ENCODE measurements at regions not wholly inside any gene's neighbourhood (a gene's known extent, or its start where the extent isn't known, plus 50 kb on each side); places are given as distances from the start of the nearest gene placed in this dataset.
"Not testable (repeated sequence)": the region's sequence is repeated elsewhere in the genome, so short reads cannot be mapped to it uniquely, and the experiment has no call there.

DNA sequence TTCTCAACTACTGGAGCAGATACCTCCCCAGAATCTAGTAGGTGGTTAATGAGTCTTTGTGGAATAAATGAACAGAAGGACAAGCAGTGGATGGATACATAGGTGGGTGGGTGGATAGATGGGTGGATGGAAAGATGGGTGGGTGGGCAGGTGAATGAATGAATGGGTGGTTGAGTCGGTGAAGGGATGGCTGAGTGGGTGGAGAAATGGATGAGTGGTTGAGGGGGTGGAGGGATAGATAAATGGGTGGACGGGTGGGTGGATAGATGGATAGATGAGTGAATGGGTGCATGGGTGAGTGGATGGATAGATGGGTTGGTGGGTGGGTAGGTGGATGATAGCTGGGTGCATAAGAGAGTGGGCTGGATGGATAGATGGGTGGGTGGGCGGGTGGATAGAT lies 80.6 kb upstream of the CLEC6A start:
- not testable (repeated sequence) for H3K27ac ChIP-seq (ENCODE audit: low read depth, low read length); H3K27me3 ChIP-seq (ENCODE audit: low read length); H3K79me2 ChIP-seq (ENCODE audit: insufficient read depth, low read length); H3K9ac ChIP-seq (ENCODE audit: low read length); H3F3A ChIP-seq (ENCODE audit: insufficient read depth); H3K9me3 ChIP-seq (ENCODE audit: insufficient read depth, low read length); H3K4me2 ChIP-seq (ENCODE audit: low read depth, low read length, poor library complexity, severe bottlenecking); H3K36me3 ChIP-seq (ENCODE audit: low read length); H4K20me1 ChIP-seq (ENCODE audit: low read depth, low read length); H3K4me3 ChIP-seq (ENCODE audit: insufficient read depth, low read length, poor library complexity, severe bottlenecking); H2AFZ ChIP-seq (ENCODE audit: low read depth, low read length, severe bottlenecking); H3K9me2 ChIP-seq (replicated peaks; ENCODE audit: insufficient read depth, low read length)

DNA sequence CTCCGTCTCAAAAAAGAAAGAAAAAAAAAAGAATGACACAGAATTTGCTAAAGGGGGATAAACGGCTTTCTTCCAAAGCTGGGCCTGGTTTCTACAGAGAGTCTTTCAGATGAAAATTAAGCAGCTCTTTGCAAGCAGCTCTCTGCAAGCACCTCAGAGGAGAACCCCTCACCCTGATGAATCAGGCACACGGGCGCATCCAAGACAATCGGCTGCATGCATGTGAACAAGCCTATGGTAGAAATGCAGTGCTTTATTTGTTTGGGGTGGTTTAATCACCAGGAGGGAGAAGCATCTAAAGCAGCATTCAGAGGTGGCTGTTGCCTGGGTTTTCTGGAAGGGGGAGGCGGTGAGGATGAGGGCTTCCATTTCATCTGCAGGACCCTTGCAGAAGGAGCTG lies 78.0 kb upstream of the CLEC6A start:
- H3K79me2 ChIP-seq (ENCODE audit: insufficient read depth, low read length); H3K4me3 ChIP-seq (ENCODE audit: insufficient read depth, low read length, poor library complexity, severe bottlenecking); H3K36me3 ChIP-seq (ENCODE audit: low read length); H3K27me3 ChIP-seq (ENCODE audit: low read length); H3F3A ChIP-seq (ENCODE audit: insufficient read depth); H3K4me2 ChIP-seq (ENCODE audit: low read depth, low read length, poor library complexity, severe bottlenecking); H3K9me3 ChIP-seq (ENCODE audit: insufficient read depth, low read length); H3K9ac ChIP-seq (ENCODE audit: low read length); H3K27ac ChIP-seq (ENCODE audit: low read depth, low read length); H2AFZ ChIP-seq (ENCODE audit: low read depth, low read length, severe bottlenecking); H3K9me2 ChIP-seq (replicated peaks; ENCODE audit: insufficient read depth, low read length); H4K20me1 ChIP-seq (ENCODE audit: low read depth, low read length): not testable (repeated sequence)

DNA sequence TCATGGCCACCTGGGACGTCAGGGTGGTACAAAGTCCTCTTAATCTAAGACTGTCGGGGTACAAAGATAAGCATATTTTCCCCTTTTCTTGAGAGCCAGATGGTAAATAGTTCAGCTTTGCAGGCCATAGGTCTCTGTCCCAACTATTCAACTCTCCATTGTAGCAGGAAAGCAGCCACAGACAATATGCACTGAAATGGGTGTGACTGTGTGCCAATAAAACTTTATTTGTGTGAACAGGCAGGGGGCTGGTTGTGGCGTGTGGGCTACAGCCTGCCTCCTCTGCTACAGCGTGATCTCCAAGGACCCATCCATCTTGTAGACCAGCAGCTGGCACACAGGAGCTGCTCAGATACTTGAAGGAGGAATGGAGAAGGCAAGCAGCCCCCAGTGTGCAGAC lies 73.2 kb upstream of the CLEC6A start:
- H3K36me3 ChIP-seq (ENCODE audit: low read length); H3K9me2 ChIP-seq (replicated peaks; ENCODE audit: insufficient read depth, low read length); H3K9me3 ChIP-seq (ENCODE audit: insufficient read depth, low read length); H3K4me2 ChIP-seq (ENCODE audit: low read depth, low read length, poor library complexity, severe bottlenecking); H4K20me1 ChIP-seq (ENCODE audit: low read depth, low read length); H2AFZ ChIP-seq (ENCODE audit: low read depth, low read length, severe bottlenecking); H3K27me3 ChIP-seq (ENCODE audit: low read length); H3F3A ChIP-seq (ENCODE audit: insufficient read depth); H3K4me3 ChIP-seq (ENCODE audit: insufficient read depth, low read length, poor library complexity, severe bottlenecking); H3K79me2 ChIP-seq (ENCODE audit: insufficient read depth, low read length); H3K9ac ChIP-seq (ENCODE audit: low read length); H3K27ac ChIP-seq (ENCODE audit: low read depth, low read length): not testable (repeated sequence)

DNA sequence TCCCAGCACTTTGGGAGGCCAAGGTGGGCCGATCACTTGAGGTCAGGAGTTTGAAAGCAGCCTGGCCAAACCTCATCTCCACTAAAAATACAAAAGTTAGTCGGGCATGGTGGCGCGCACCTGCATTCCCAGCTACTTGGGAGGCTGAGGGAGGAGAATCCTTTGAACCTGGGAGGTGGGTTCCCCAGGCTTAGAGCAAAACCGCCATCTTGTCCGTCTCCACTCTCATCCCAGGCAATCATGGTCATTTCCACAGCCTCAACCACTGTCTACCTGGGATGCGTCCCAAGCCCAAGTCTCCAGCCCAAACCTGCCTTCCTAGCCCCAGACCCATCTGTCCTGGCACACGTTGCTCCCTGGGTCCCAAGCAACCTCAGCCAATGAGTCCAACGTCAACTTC lies 71.1 kb upstream of the CLEC6A start:
- H4K20me1 ChIP-seq (ENCODE audit: low read depth, low read length); H3K9me2 ChIP-seq (replicated peaks; ENCODE audit: insufficient read depth, low read length); H2AFZ ChIP-seq (ENCODE audit: low read depth, low read length, severe bottlenecking); H3K79me2 ChIP-seq (ENCODE audit: insufficient read depth, low read length); H3K4me2 ChIP-seq (ENCODE audit: low read depth, low read length, poor library complexity, severe bottlenecking); H3K36me3 ChIP-seq (ENCODE audit: low read length); H3K9ac ChIP-seq (ENCODE audit: low read length); H3K27me3 ChIP-seq (ENCODE audit: low read length); H3K27ac ChIP-seq (ENCODE audit: low read depth, low read length); H3K9me3 ChIP-seq (ENCODE audit: insufficient read depth, low read length); H3F3A ChIP-seq (ENCODE audit: insufficient read depth); H3K4me3 ChIP-seq (ENCODE audit: insufficient read depth, low read length, poor library complexity, severe bottlenecking): not testable (repeated sequence)

DNA sequence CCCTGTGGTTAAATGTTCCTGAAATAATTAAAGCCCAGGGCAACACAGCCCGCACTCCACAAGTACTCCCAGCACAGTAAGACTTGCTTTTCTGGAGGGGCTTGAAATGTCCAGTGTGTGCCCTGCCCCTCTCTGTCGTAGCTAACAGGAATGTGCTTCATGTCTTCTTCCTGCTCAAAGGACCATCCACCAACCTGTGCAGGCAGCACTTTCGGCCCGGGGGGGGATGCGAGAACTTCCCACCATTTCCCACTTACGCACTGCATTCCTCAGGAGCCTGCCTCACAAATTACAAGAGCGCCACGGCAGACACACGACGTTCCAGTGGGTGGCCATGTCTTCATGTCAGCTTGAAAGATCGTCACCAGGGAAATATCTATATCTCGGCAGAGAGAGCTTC lies 70.3 kb upstream of the CLEC6A start:
- not testable (repeated sequence) for H3K9me3 ChIP-seq (ENCODE audit: insufficient read depth, low read length); H3F3A ChIP-seq (ENCODE audit: insufficient read depth)

DNA sequence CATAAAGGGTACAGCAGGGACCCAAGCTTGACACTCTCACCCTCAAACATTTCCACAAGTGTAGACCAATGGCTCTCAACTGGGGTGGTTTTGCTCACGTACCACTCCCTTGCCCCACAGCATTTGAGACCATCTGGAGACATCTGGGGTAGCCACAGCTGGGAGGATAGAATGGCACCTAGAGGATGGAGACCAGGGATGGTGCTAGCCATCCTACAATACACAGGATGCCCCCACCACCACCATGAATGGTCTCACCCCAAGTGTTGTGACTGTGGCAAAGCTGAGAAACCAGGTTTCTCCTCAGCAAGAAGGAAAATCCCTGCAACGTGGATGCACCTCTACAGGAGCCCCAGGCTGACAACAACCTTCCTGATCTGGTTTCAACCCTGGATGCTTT lies 69.1 kb upstream of the CLEC6A start:
- not testable (repeated sequence) for H3K4me3 ChIP-seq (ENCODE audit: insufficient read depth, low read length, poor library complexity, severe bottlenecking); H4K20me1 ChIP-seq (ENCODE audit: low read depth, low read length); H3K79me2 ChIP-seq (ENCODE audit: insufficient read depth, low read length); H3K36me3 ChIP-seq (ENCODE audit: low read length); H3K4me2 ChIP-seq (ENCODE audit: low read depth, low read length, poor library complexity, severe bottlenecking); H3K9me3 ChIP-seq (ENCODE audit: insufficient read depth, low read length); H2AFZ ChIP-seq (ENCODE audit: low read depth, low read length, severe bottlenecking); H3F3A ChIP-seq (ENCODE audit: insufficient read depth); H3K9ac ChIP-seq (ENCODE audit: low read length); H3K27me3 ChIP-seq (ENCODE audit: low read length); H3K9me2 ChIP-seq (replicated peaks; ENCODE audit: insufficient read depth, low read length); H3K27ac ChIP-seq (ENCODE audit: low read depth, low read length)

More for the DNA sequence above, 70.3 kb upstream of the CLEC6A start:
- not testable (repeated sequence) for H3K4me2 ChIP-seq (ENCODE audit: low read depth, low read length, poor library complexity, severe bottlenecking); H3K9me2 ChIP-seq (replicated peaks; ENCODE audit: insufficient read depth, low read length); H3K36me3 ChIP-seq (ENCODE audit: low read length); H2AFZ ChIP-seq (ENCODE audit: low read depth, low read length, severe bottlenecking); H4K20me1 ChIP-seq (ENCODE audit: low read depth, low read length); H3K79me2 ChIP-seq (ENCODE audit: insufficient read depth, low read length); H3K4me3 ChIP-seq (ENCODE audit: insufficient read depth, low read length, poor library complexity, severe bottlenecking); H3K9ac ChIP-seq (ENCODE audit: low read length); H3K27me3 ChIP-seq (ENCODE audit: low read length); H3K27ac ChIP-seq (ENCODE audit: low read depth, low read length)

DNA sequence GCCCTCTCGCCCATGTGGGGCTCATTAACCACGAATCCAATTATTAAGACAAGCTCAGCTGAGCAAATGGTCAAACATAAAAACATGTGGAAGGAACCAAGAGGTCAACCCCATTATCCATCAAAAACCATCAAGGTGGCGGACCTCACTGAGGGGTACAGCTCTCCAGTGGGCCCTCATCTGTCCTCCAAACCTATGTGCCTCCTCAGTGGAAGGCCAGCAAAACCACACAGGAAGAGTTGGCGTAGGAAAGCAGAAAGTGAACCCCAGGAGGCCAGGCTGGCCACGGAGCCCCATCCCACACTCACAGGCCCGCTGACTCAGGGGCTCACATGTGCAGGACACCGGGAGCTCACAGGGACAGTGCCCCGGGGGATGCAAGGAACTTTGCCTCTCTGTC lies 66.5 kb upstream of the CLEC6A start:
- H3K9ac ChIP-seq (ENCODE audit: low read length); H3K79me2 ChIP-seq (ENCODE audit: insufficient read depth, low read length); H3K27ac ChIP-seq (ENCODE audit: low read depth, low read length); H3F3A ChIP-seq (ENCODE audit: insufficient read depth); H2AFZ ChIP-seq (ENCODE audit: low read depth, low read length, severe bottlenecking); H3K4me3 ChIP-seq (ENCODE audit: insufficient read depth, low read length, poor library complexity, severe bottlenecking); H3K4me2 ChIP-seq (ENCODE audit: low read depth, low read length, poor library complexity, severe bottlenecking); H3K9me2 ChIP-seq (replicated peaks; ENCODE audit: insufficient read depth, low read length); H4K20me1 ChIP-seq (ENCODE audit: low read depth, low read length); H3K27me3 ChIP-seq (ENCODE audit: low read length); H3K9me3 ChIP-seq (ENCODE audit: insufficient read depth, low read length); H3K36me3 ChIP-seq (ENCODE audit: low read length): not testable (repeated sequence)

DNA sequence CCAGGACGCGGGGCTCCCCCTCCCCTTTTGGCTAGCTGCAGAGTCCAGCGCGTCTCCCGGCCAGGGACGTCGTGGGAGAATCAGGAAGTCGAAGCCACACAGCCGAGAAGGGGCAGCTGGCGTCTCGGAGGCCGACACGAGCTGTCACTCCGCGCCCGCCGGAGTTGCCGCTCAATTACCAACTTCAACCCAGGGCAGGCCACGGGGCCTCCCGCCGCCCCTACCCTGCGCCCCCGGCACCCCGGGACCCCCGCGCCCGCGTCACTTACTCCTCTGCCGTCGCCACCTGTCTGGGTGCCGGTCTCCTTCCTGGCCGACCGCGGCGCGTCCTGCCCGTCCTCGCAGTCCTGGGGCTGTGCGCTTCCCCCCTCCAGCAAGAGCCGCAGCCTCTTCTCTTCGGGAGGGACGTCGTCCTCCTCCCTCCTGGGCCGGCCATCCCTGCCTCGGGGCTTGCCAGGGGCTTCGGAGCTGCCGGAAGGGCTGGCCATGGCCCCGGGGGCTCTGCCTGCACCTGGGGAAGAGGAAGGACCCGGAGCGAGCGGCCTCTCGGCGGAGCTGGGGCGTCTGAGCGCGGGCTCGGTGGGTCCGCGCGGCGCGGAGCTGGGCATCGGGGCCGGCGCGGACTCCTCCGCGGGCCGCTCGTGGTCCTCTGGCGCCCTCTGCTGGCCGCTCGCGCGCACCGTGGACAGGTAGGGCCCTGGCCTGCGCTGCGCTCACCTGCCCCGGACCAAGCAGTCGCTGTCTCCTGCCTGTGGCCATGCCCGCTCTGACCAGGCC lies 65.6 kb upstream of the CLEC6A start:
- H3K79me2 ChIP-seq (ENCODE audit: insufficient read depth, low read length); H3F3A ChIP-seq (ENCODE audit: insufficient read depth); H3K9me3 ChIP-seq (ENCODE audit: insufficient read depth, low read length); H3K9ac ChIP-seq (ENCODE audit: low read length); H3K4me3 ChIP-seq (ENCODE audit: insufficient read depth, low read length, poor library complexity, severe bottlenecking); H3K27ac ChIP-seq (ENCODE audit: low read depth, low read length); H3K27me3 ChIP-seq (ENCODE audit: low read length); H3K36me3 ChIP-seq (ENCODE audit: low read length); H3K9me2 ChIP-seq (replicated peaks; ENCODE audit: insufficient read depth, low read length); H2AFZ ChIP-seq (ENCODE audit: low read depth, low read length, severe bottlenecking); H4K20me1 ChIP-seq (ENCODE audit: low read depth, low read length): not testable (repeated sequence)
- H3K4me2 ChIP-seq (ENCODE audit: low read depth, low read length, poor library complexity, severe bottlenecking) = peak overlapping the region; percentile 29
